Erythroblast (primary cell): ENCODE measurements at regions not wholly inside any gene's neighbourhood (a gene's known extent, or its start where the extent isn't known, plus 50 kb on each side); places are given as distances from the start of the nearest gene placed in this dataset.

Source experiments
- DNase-seq, 2 experiments: peaks; one replicate each; lab custom pipeline; 2025; lab: John Stamatoyannopoulos, UW
- GATA1 ChIP-seq: IDR thresholded peaks from 2 replicates; pipeline ENCODE4 v1.6.1; 2011; ENCODE audit warnings: low read depth, mild to moderate bottlenecking, control low read depth, low read length, moderate library complexity
- POLR2A ChIP-seq: IDR thresholded peaks from 2 replicates; pipeline ENCODE4 v1.6.1; 2011; ENCODE audit warnings: mild to moderate bottlenecking, low read length

GRCh38 chr3:157667493-157667892, 164.3 kb upstream of the VEPH1 start:
- no peak for DNase-seq
- TF ChIP-seq GATA1 (no peak), POLR2A (no peak)

- no peak for DNase-seq
- TF ChIP-seq POLR2A (no peak), GATA1 (no peak)
Observed at GRCh38 chr3:157662171-157662570, 159.0 kb upstream of the VEPH1 start.

GRCh38 chr3:157660847-157661246, 157.6 kb upstream of the VEPH1 start:
- TF ChIP-seq POLR2A = no peak
- no peak for TF ChIP-seq GATA1

GRCh38 chr3:157652366-157652765, 149.2 kb upstream of the VEPH1 start:
- DNase-seq = no peak
- no peak for TF ChIP-seq POLR2A
- TF ChIP-seq GATA1 = no peak

More at GRCh38 chr3:157660847-157661246, 157.6 kb upstream of the VEPH1 start:
- no peak for DNase-seq

GRCh38 chr3:157650699-157651098, 147.5 kb upstream of the VEPH1 start:
- no peak for DNase-seq
- no peak for TF ChIP-seq POLR2A
- no peak for TF ChIP-seq GATA1

- no peak for TF ChIP-seq GATA1
- TF ChIP-seq POLR2A = no peak
- DNase-seq = no peak
Observed at GRCh38 chr3:157650172-157650571, 147.0 kb upstream of the VEPH1 start.

- no peak for TF ChIP-seq GATA1
- TF ChIP-seq POLR2A = no peak
- DNase-seq = no peak
Observed at GRCh38 chr3:157649511-157649910, 146.3 kb upstream of the VEPH1 start.

- TF ChIP-seq GATA1 (no peak), POLR2A (no peak)
Observed at GRCh38 chr3:157647820-157648219, 144.6 kb upstream of the VEPH1 start.

GRCh38 chr3:157639756-157640426, 136.7 kb upstream of the VEPH1 start:
- DNase-seq = no peak
- no peak for TF ChIP-seq GATA1
- no peak for TF ChIP-seq POLR2A

More at GRCh38 chr3:157647820-157648219, 144.6 kb upstream of the VEPH1 start:
- DNase-seq = no peak

GRCh38 chr3:157637866-157638265, 134.7 kb upstream of the VEPH1 start:
- TF ChIP-seq POLR2A = no peak
- TF ChIP-seq GATA1 = no peak
- DNase-seq = peak in 1 of 2 experiments; percentile 5

- no peak for TF ChIP-seq POLR2A
- TF ChIP-seq GATA1 = no peak
- peak; percentile 29 to 32 for DNase-seq
Observed at GRCh38 chr3:157633241-157633640, 130.0 kb upstream of the VEPH1 start.

- DNase-seq = no peak
- TF ChIP-seq POLR2A = no peak
- no peak for TF ChIP-seq GATA1
Observed at GRCh38 chr3:157632075-157632474, 128.9 kb upstream of the VEPH1 start.

- no peak for TF ChIP-seq GATA1
- TF ChIP-seq POLR2A = no peak
- no peak for DNase-seq
Observed at GRCh38 chr3:157631478-157631877, 128.3 kb upstream of the VEPH1 start.

- TF ChIP-seq POLR2A = no peak
- no peak for TF ChIP-seq GATA1
Observed at GRCh38 chr3:157626817-157627216, 123.6 kb upstream of the VEPH1 start.

GRCh38 chr3:157624801-157625200, 121.6 kb upstream of the VEPH1 start:
- TF ChIP-seq POLR2A (no peak), GATA1 (no peak)
- DNase-seq = no peak

More at GRCh38 chr3:157626817-157627216, 123.6 kb upstream of the VEPH1 start:
- DNase-seq = no peak

GRCh38 chr3:157618886-157619285, 115.7 kb upstream of the VEPH1 start:
- DNase-seq = peak in 1 of 2 experiments; percentile 4
- TF ChIP-seq GATA1 = no peak
- TF ChIP-seq POLR2A = no peak
